COLO829 (cell line): ENCODE measurements at regions not wholly inside any gene's neighbourhood (a gene's known extent, or its start where the extent isn't known, plus 50 kb on each side); places are given as distances from the start of the nearest gene placed in this dataset.

ENCODE experiments used
- DNase-seq: peaks from one replicate; pipeline ENCODE4 v3.0.0; 2012; ENCODE audit warnings: low spot score

GRCh38 chr3:31427623-31428022, 105.1 kb upstream of the STT3B start:
- DNase-seq, result no peak

GRCh38 chr3:31431321-31431720, 101.4 kb upstream of the STT3B start:
- no peak for DNase-seq

GRCh38 chr3:31432897-31433678, 99.6 kb upstream of the STT3B start:
- DNase-seq, result no peak

- no peak for DNase-seq
Measured at GRCh38 chr3:31433679-31433992, 99.1 kb upstream of the STT3B start.

- DNase-seq, result no peak
Measured at GRCh38 chr3:31434819-31435218, 97.9 kb upstream of the STT3B start.

GRCh38 chr3:31436830-31437229, 95.9 kb upstream of the STT3B start:
- no peak for DNase-seq

GRCh38 chr3:31438742-31439141, 94.0 kb upstream of the STT3B start:
- no peak for DNase-seq

GRCh38 chr3:31439890-31440750, 92.6 kb upstream of the STT3B start:
- DNase-seq, result no peak

GRCh38 chr3:31440878-31441277, 91.8 kb upstream of the STT3B start:
- no peak for DNase-seq

GRCh38 chr3:31442755-31443154, 90.0 kb upstream of the STT3B start:
- DNase-seq, result no peak

- DNase-seq, result no peak
Measured at GRCh38 chr3:31444220-31445142, 88.2 kb upstream of the STT3B start.

- DNase-seq, result no peak
Measured at GRCh38 chr3:31445701-31446100, 87.0 kb upstream of the STT3B start.

GRCh38 chr3:31448035-31448881, 84.5 kb upstream of the STT3B start:
- DNase-seq, result no peak

GRCh38 chr3:31448882-31449243, 83.9 kb upstream of the STT3B start:
- DNase-seq, result no peak

- no peak for DNase-seq
Measured at GRCh38 chr3:31449318-31449717, 83.4 kb upstream of the STT3B start.

- no peak for DNase-seq
Measured at GRCh38 chr3:31450345-31450744, 82.4 kb upstream of the STT3B start.

GRCh38 chr3:31452495-31453106, 80.1 kb upstream of the STT3B start:
- DNase-seq, result no peak

- DNase-seq, result no peak
Measured at GRCh38 chr3:31453430-31453829, 79.3 kb upstream of the STT3B start.

- no peak for DNase-seq
Measured at GRCh38 chr3:31455524-31455923, 77.2 kb upstream of the STT3B start.

- DNase-seq, result no peak
Measured at GRCh38 chr3:31456373-31456772, 76.4 kb upstream of the STT3B start.

GRCh38 chr3:31461426-31461825, 71.3 kb upstream of the STT3B start:
- no peak for DNase-seq
